Right ventricle myocardium inferior (tissue), 1 donor: ENCODE measurements at regions not wholly inside any gene's neighbourhood (a gene's known extent, or its start where the extent isn't known, plus 50 kb on each side); places are given as distances from the start of the nearest gene placed in this dataset.
"Not testable (repeated sequence)": the region's sequence is repeated elsewhere in the genome, so short reads cannot be mapped to it uniquely, and the experiment has no call there.

ENCODE experiments used
- ATAC-seq: fragments of 200-7000 bp; cut with Tn5 transposase; one replicate; pipeline ENCODE4 v1.9.1; 2020; ENCODE audit warnings: mild to moderate bottlenecking, moderate library complexity
- DNase-seq: peaks from one replicate; pipeline ENCODE4 v3.0.0; 2021; ENCODE audit errors: missing footprints
- intact Hi-C: fragments of 100-400 bp; cut with DNase I; formaldehyde crosslinking; loops from one replicate; pipeline ENCODE4 v1.11.0; 2022
- donor health status: DM: no; HTN: yes; CAD: no; lungs with severe emphysema.

- DNase-seq, intact Hi-C loops, ATAC-seq: not testable (repeated sequence)
Observed at GRCh38 chr2:154576699-154577098, 121.8 kb upstream of the KCNJ3 start.

- no peak for ATAC-seq
- no peak for DNase-seq
- intact Hi-C loops, result no loop called here
Observed at GRCh38 chr2:154577390-154577789, 121.1 kb upstream of the KCNJ3 start.

GRCh38 chr2:154580767-154581166, 117.7 kb upstream of the KCNJ3 start:
- intact Hi-C loops, result no loop called here
- no peak for DNase-seq
- no peak for ATAC-seq

- intact Hi-C loops, ATAC-seq, DNase-seq: not testable (repeated sequence)
Observed at GRCh38 chr2:154582694-154583093, 115.8 kb upstream of the KCNJ3 start.

- DNase-seq, ATAC-seq, intact Hi-C loops: not testable (repeated sequence)
Observed at GRCh38 chr2:154583274-154583673, 115.2 kb upstream of the KCNJ3 start.

- DNase-seq, result no peak
- no peak for ATAC-seq
- intact Hi-C loops, result no loop called here
Observed at GRCh38 chr2:154587739-154588138, 110.8 kb upstream of the KCNJ3 start.

GRCh38 chr2:154588838-154589237, 109.7 kb upstream of the KCNJ3 start:
- no peak for ATAC-seq
- intact Hi-C loops, result no loop called here

GRCh38 chr2:154589514-154589913, 109.0 kb upstream of the KCNJ3 start:
- DNase-seq (no peak), ATAC-seq (no peak)
- intact Hi-C loops, result no loop called here

More at GRCh38 chr2:154588838-154589237, 109.7 kb upstream of the KCNJ3 start:
- no peak for DNase-seq

GRCh38 chr2:154591294-154591820, 107.1 kb upstream of the KCNJ3 start:
- no peak for ATAC-seq
- intact Hi-C loops, result no loop called here

GRCh38 chr2:154599189-154599588, 99.3 kb upstream of the KCNJ3 start:
- intact Hi-C loops, result no loop called here
- ATAC-seq (no peak), DNase-seq (no peak)

More at GRCh38 chr2:154591294-154591820, 107.1 kb upstream of the KCNJ3 start:
- DNase-seq, result no peak

GRCh38 chr2:154600927-154601494, 97.5 kb upstream of the KCNJ3 start:
- intact Hi-C loops, result no loop called here
- DNase-seq (no peak), ATAC-seq (no peak)

GRCh38 chr2:154603682-154604081, 94.8 kb upstream of the KCNJ3 start:
- ATAC-seq (no peak), DNase-seq (no peak)
- intact Hi-C loops, result no loop called here

GRCh38 chr2:154608438-154608837, 90.1 kb upstream of the KCNJ3 start:
- ATAC-seq, result no peak
- DNase-seq, result no peak
- intact Hi-C loops, result no loop called here

- DNase-seq (no peak), ATAC-seq (no peak)
- intact Hi-C loops, result no loop called here
Observed at GRCh38 chr2:154614906-154615305, 83.6 kb upstream of the KCNJ3 start.

GRCh38 chr2:154616659-154617058, 81.8 kb upstream of the KCNJ3 start:
- intact Hi-C loops, result no loop called here
- DNase-seq (no peak), ATAC-seq (no peak)

- ATAC-seq (no peak), DNase-seq (no peak)
- intact Hi-C loops, result loop anchor here (5.0 kb wide), 1 partner anchor 168 kb away; no protein-coding TSS in a partner anchor
Observed at GRCh38 chr2:154620471-154620870, 78.0 kb upstream of the KCNJ3 start.

- intact Hi-C loops, result loop anchor here (5.0 kb wide), 1 partner anchor 172 kb away; no protein-coding TSS in a partner anchor
- DNase-seq, result no peak
- no peak for ATAC-seq
Observed at GRCh38 chr2:154623819-154624218, 74.7 kb upstream of the KCNJ3 start.

GRCh38 chr2:154637456-154637855, 61.0 kb upstream of the KCNJ3 start:
- intact Hi-C loops, result no loop called here
- no peak for DNase-seq
- no peak for ATAC-seq

- DNase-seq, result no peak
- ATAC-seq, result no peak
- intact Hi-C loops, result no loop called here
Observed at GRCh38 chr2:154638783-154639182, 59.7 kb upstream of the KCNJ3 start.

GRCh38 chr2:154640000-154640399, 58.5 kb upstream of the KCNJ3 start:
- ATAC-seq (no peak), DNase-seq (no peak)
- intact Hi-C loops, result no loop called here
